AG04449 (cell line): ENCODE measurements at regions not wholly inside any gene's neighbourhood (a gene's known extent, or its start where the extent isn't known, plus 50 kb on each side); places are given as distances from the start of the nearest gene placed in this dataset.

Experiments used
- CTCF ChIA-PET: fragments of 350-600 bp; formaldehyde crosslinking; extraction: SDS; loops from one replicate; lab custom pipeline; 2021; ENCODE audit warnings: antibody characterized with exemption; lab: Yijun Ruan, JAX
- POLR2A ChIA-PET: fragments of 400-600, 350-600 bp; formaldehyde crosslinking; extraction: SDS; loops from one replicate; lab custom pipeline; 2020; ENCODE audit warnings: antibody characterized with exemption, inconsistent platforms; lab: Yijun Ruan, JAX
- DNase-seq: peaks from one replicate; pipeline ENCODE4 v3.0.0-alpha.2; 2010; ENCODE audit warnings: low read depth, low spot score
- H3K4me3 ChIP-seq: 2 replicates; pipeline ENCODE4 v1.5.1; 2011; ENCODE audit warnings: low read depth, mild to moderate bottlenecking, control low read depth, low read length
- TF ChIP-seq, protein P1 (sequence below): IDR thresholded peaks from one replicate; pipeline ENCODE4 v1.5.1; 2011; ENCODE audit warnings: mild to moderate bottlenecking, moderate library complexity, low read length, control low read depth, inconsistent platforms; ENCODE audit not compliant: insufficient read depth; ENCODE audit errors: missing control alignments

DNA sequence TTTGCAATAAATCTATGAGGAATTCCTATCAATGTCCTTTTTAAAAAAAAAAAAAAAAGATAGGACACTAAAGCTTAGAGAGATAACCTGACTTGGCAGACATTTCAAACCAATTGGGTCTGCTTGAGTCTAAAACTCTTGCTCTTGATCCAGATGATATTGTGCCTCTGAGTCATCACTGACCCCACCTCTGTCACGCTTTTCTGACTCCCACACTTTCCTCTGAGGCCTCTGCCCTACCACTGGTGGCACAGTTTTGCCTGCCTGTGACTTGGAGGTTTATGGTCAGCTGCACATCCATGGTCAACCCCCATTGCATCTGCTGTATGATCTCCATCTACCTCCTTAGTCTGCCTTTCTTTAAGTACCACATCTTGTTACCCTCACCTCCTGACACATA is 328.7 kb downstream of the SPRY2 start:
- TF ChIP-seq, protein P1, sequence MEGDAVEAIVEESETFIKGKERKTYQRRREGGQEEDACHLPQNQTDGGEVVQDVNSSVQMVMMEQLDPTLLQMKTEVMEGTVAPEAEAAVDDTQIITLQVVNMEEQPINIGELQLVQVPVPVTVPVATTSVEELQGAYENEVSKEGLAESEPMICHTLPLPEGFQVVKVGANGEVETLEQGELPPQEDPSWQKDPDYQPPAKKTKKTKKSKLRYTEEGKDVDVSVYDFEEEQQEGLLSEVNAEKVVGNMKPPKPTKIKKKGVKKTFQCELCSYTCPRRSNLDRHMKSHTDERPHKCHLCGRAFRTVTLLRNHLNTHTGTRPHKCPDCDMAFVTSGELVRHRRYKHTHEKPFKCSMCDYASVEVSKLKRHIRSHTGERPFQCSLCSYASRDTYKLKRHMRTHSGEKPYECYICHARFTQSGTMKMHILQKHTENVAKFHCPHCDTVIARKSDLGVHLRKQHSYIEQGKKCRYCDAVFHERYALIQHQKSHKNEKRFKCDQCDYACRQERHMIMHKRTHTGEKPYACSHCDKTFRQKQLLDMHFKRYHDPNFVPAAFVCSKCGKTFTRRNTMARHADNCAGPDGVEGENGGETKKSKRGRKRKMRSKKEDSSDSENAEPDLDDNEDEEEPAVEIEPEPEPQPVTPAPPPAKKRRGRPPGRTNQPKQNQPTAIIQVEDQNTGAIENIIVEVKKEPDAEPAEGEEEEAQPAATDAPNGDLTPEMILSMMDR = no peak
- ChIA-PET POLR2A (no interaction called here), CTCF (interaction anchor here (0.8 to 1.1 kb wide), 3 partner anchors 10 to 330 kb away, joined by 3 read pairs; no protein-coding TSS in a partner anchor)
- no peak overlapping the region for H3K4me3 ChIP-seq
- no peak for DNase-seq

DNA sequence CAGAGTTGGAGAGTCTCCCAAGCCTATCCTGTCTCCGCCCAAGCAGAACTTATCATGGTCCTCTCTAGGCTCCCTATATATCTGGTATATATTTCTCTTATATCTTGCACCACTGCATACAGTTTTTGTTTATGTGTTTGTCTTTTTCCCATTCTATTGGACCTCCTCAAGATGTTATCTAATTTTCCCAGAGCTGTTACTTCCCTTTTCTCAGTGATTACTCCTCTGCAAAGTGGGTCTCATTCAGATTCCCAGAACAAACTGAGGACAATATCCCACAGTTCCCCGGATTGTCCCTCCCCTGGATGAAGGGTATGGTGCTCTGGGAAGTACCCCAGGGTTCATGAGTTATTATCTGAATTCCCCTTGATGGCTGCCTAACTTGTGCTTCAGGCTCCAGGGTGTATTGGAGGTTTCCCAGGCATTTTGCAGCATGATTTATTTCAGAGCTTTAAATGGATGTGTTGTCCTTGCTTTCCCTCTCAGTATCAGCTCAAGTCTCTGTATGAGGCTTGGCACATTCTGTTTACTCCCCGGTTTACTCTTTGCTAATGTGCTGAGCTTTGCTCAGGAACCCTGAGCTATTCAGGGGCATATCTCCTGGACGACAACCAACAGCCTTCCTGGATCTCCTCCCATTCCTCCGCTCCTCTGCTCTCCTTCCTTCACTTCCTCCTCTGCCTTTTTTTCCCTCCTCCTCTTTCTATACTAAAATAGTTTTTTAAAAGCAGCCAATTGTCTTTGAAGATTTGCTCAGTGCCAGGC is 329.3 kb downstream of the SPRY2 start:
- TF ChIP-seq, protein P1 = no peak
- ChIA-PET POLR2A (no interaction called here), CTCF (interaction anchor here (0.8 to 1.1 kb wide), 3 partner anchors 10 to 331 kb away, joined by 3 read pairs; no protein-coding TSS in a partner anchor)
- no peak for DNase-seq
- no peak overlapping the region for H3K4me3 ChIP-seq

DNA sequence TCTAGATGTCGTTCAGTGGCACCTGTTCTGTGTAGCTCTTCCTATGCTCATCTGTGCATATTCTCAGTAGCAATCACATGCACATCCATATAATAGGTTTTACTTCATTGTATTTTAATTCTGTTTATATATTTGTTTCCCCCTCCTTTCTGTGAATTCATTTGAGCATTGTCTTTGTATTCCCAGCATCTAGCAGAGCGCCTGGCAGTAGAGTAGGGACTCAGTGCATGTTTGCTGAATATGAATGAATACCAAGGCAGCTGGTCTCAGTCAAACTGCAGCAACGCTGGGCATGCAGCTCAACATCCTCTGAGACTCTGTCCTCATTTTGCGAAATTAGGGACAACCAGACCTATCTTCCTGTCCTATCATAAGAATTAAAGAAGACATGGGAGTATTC is 330.1 kb downstream of the SPRY2 start:
- no peak overlapping the region for H3K4me3 ChIP-seq
- TF ChIP-seq, protein P1 = no peak
- DNase-seq = no peak
- ChIA-PET CTCF (no interaction called here), POLR2A (no interaction called here)

DNA sequence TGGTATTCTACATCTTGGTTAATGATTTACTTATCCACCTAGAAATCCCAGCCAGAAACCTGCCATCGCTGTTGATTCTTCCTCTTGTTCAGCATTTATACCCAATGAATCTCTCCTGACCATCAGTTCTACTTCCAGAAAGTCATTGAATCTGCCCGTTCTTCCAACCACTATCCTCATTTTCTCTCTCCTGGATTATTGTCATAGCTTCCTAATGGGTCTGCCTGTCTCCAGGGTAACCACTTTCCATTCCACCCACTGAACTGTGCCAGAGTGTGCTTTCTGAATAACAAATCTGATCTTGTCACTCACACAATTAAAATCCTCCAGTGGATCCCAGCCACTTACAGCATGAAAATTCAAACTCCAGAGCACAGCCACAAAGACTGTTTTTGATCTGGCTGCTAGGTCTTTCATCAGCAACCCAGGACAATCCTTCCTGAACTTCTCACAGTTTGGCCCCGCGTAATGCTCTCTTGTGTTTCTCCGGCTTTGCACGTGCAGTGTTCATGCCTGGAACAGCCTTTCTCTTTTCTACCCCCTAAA is 330.6 kb downstream of the SPRY2 start:
- no peak for DNase-seq
- POLR2A ChIA-PET = no interaction called here
- TF ChIP-seq, protein P1 = no peak
- CTCF ChIA-PET = interaction anchor here (1.1 kb wide), 1 partner anchor 9 kb away, joined by 4 read pairs; no protein-coding TSS in a partner anchor
- H3K4me3 ChIP-seq = no peak overlapping the region

DNA sequence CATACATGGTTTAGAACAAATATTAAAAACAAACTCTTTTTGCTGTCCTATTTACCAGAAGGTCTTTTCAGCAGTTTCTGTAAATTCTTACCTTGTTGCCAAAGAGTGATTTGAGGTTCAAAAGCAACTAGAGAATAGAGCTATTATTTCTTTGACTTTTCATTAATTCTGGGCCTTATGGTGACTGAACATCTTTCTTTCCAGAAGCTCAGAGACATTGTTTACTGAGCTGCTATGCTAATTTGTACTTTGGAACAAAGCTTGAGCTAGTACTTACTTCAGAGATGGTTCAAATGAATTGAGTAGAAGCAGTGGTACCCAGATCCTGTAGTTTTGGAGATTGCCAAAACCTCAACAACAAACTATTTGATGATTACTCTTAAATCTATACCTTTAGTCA is 331.2 kb downstream of the SPRY2 start:
- ChIA-PET POLR2A (no interaction called here), CTCF (interaction anchor here (1.1 kb wide), 1 partner anchor 10 kb away, joined by 4 read pairs; no protein-coding TSS in a partner anchor)
- H3K4me3 ChIP-seq = no peak overlapping the region
- no peak for DNase-seq
- TF ChIP-seq, protein P1 = no peak

DNA sequence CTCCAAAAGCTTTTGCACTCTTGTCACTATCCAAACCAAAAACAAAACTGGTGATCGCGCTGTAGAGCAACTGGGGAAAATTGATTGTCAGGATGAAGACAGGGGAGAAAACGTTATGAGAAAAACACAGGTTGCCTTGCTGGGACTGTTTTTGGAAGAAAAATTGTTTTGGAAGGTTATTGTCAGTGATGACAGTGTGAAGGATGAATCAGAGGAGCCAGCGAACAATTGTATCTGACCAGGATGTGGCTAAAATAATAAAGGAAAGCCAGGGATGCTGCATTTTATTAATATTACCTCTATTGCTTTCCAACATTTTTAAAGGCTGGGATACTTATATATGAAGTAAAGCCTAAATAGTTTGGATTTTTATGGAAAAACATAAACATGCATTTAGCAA is 334.0 kb downstream of the SPRY2 start:
- DNase-seq = no peak
- TF ChIP-seq, protein P1 = no peak
- ChIA-PET POLR2A (no interaction called here), CTCF (no interaction called here)
- no peak overlapping the region for H3K4me3 ChIP-seq
